Endothelial cell of umbilical vein (primary cell): ENCODE measurements at regions not wholly inside any gene's neighbourhood (a gene's known extent, or its start where the extent isn't known, plus 50 kb on each side); places are given as distances from the start of the nearest gene placed in this dataset.

Experiments
- CTCF ChIP-seq, 2 donors: IDR thresholded peaks; 1 replicate in 1 of 2; 2 replicates in 1 of 2; pipeline ENCODE4 v1.5.1; 2011; ENCODE audit warnings: low read length in 2 of 2, mild to moderate bottlenecking in 2 of 2, moderate library complexity in 2 of 2, control low read depth in 1 of 2, inconsistent platforms in 1 of 2, low read depth in 1 of 2; ENCODE audit not compliant: insufficient read depth in 1 of 2; ENCODE audit errors: extremely low read depth in 1 of 2
- POLR2A ChIP-seq: IDR thresholded peaks from 2 replicates; pipeline ENCODE4 v1.6.1; 2012; ENCODE audit warnings: low read depth, mild to moderate bottlenecking, control low read depth, low read length
- POLR2AphosphoS5 ChIP-seq: IDR thresholded peaks from 2 replicates; pipeline ENCODE4 v1.6.1; 2012; ENCODE audit warnings: low read depth, mild to moderate bottlenecking, control low read depth, low read length, moderate library complexity; ENCODE audit not compliant: insufficient read depth

GRCh38 chr17:43328650-43329049 is 70.1 kb upstream of the ARL4D start:
- TF ChIP-seq CTCF (IDR thresholded peaks at IDR 0.05; ENCODE audit: extremely low read depth in 1 of 2, insufficient read depth in 1 of 2, low read depth in 1 of 2, low read length in 2 of 2): no peak
- TF ChIP-seq POLR2AphosphoS5: no peak
- no peak for TF ChIP-seq POLR2A
